Pancreas (tissue), 10 donors: ENCODE measurements at regions not wholly inside any gene's neighbourhood (a gene's known extent, or its start where the extent isn't known, plus 50 kb on each side); places are given as distances from the start of the nearest gene placed in this dataset.

Experiments
- ATAC-seq, 4 donors: fragments of 200-7000 bp; cut with Tn5 transposase; one replicate each; pipeline versions ENCODE4 v1.8.0 to v1.9.1; 2020; ENCODE audit warnings: mild to moderate bottlenecking in 4 of 4, moderate library complexity in 4 of 4
- DNase-seq, 6 donors: peaks; one replicate each; pipeline ENCODE4 v3.0.0-alpha.2; 2020
- FAIRE-seq: peaks from 2 replicates; lab custom pipeline; 2012; peaks lifted over from hg19 to GRCh38; lab: Jason Lieb, UNC
- H3K27ac ChIP-seq, 4 donors: fragments of 200-600 bp; sonication (generic); 1 replicate in 3 of 4; 2 replicates in 1 of 4; pipeline versions ENCODE4 v1.5.0 to v1.8.0; 2020
- H3K27me3 ChIP-seq, 4 donors: fragments of 200-600 bp; one replicate each; pipeline ENCODE4 v1.8.0; 2021
- H3K36me3 ChIP-seq, 3 donors: fragments of 200-600 bp; sonication (generic) in 1 of 3; one replicate each; pipeline versions ENCODE4 v1.5.0 to v1.8.0; 2020 to 2021
- H3K4me1 ChIP-seq, 3 donors: fragments of 200-600 bp; one replicate each; pipeline ENCODE4 v1.8.0; 2021
- H3K4me3 ChIP-seq, 4 donors: fragments of 200-600 bp; sonication (generic) in 2 of 4; one replicate each; pipeline versions ENCODE4 v1.5.0 to v1.8.0; 2020 to 2021
- H3K9me3 ChIP-seq, 4 donors: fragments of 200-600 bp; one replicate each; pipeline ENCODE4 v1.8.0; 2021
- WGBS, 2 donors: extraction: QIAGEN DNeasy Blood & Tissue Kit; methylation state at CpG; one replicate each; pipeline ENCODE4 v1.1.7; 2013; 5-methylcytosine and 5-hydroxymethylcytosine counted together
- intact Hi-C, 3 donors: fragments of 100-400 bp; cut with DNase I; formaldehyde crosslinking; loops; one replicate each; pipeline versions ENCODE4 v1.11.1 to v1.14.2; 2022
- TF ChIP-seq, protein P1 (sequence below), 4 donors: fragments of 200-600 bp; sonication (generic) in 3 of 4; IDR thresholded peaks; one replicate each; pipeline versions ENCODE4 v1.5.0 to v1.8.0; 2021; ENCODE audit warnings: antibody characterized with exemption in 4 of 4
- donor health status: healthy with polysubstance abuse.
- donor health status: DM: no; HTN: no; CAD: no; lungs with moderate emphysema.
- donor health status: DM: no; HTN: no; CAD: no.
- donor health status: control.
- donor health status: control.
- donor health status: Bipolar disorder and iron deficiency.
- donor health status: DM: yes; HTN: yes; CAD: no.
- donor health status: DM: no; HTN: no; CAD: no.
- donor health status: DM: no; HTN: no; CAD: no.
- donor health status: DM: yes; HTN: yes; CAD: no.

DNA sequence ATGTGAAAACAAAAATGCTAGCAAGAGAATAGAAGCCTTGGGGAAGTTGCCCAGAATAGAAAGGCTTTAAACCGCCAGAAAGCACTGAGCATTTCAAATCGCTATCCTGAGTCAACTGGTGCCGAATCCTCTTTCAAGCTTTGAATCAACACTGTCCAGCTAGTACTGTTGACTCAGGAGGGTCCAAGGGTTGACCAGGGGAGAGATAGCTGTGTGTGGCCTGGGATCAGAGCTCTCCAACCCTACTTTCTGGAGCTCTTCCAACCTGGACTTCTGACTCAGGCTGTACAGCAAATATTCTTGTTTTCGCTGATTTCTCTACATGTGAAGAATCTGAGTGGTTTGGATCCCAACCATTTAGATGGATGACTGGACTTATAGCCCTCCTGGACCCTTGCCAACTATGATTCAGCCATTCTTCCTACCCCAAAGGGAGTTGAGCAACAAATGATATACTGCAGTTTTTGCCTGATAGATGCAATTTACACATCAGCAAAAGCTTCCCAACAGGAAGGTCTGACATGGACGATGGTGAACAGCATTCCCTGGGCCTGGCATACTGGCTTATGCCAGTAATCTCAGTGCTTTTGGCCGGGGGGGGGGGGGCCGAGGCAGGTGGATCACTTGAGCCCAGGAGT lies 154.0 kb upstream of the SDK2 start:
- 21 to 25% methylated on average over 7 of the region's 7 CpGs for WGBS, 2 donors
- H3K27ac ChIP-seq, result no peak overlapping the region
- no peaks in the 10 kb centered on the region for H3K4me1 ChIP-seq
- ATAC-seq (peak; percentile 77 to 96 (median 91)), FAIRE-seq (no peak), DNase-seq (peak in 3 of 6 donors; percentile 36 to 57 (median 40))
- H3K4me3 ChIP-seq, result no peak overlapping the region
- H3K36me3 ChIP-seq, result no peaks in the 10 kb centered on the region
- intact Hi-C loops, result no loop called here
- TF ChIP-seq, protein P1, sequence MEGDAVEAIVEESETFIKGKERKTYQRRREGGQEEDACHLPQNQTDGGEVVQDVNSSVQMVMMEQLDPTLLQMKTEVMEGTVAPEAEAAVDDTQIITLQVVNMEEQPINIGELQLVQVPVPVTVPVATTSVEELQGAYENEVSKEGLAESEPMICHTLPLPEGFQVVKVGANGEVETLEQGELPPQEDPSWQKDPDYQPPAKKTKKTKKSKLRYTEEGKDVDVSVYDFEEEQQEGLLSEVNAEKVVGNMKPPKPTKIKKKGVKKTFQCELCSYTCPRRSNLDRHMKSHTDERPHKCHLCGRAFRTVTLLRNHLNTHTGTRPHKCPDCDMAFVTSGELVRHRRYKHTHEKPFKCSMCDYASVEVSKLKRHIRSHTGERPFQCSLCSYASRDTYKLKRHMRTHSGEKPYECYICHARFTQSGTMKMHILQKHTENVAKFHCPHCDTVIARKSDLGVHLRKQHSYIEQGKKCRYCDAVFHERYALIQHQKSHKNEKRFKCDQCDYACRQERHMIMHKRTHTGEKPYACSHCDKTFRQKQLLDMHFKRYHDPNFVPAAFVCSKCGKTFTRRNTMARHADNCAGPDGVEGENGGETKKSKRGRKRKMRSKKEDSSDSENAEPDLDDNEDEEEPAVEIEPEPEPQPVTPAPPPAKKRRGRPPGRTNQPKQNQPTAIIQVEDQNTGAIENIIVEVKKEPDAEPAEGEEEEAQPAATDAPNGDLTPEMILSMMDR (IDR thresholded peaks at IDR 0.05), result no peak
- no peaks in the 10 kb centered on the region for H3K27me3 ChIP-seq
- H3K9me3 ChIP-seq, result no peaks in the 10 kb centered on the region

DNA sequence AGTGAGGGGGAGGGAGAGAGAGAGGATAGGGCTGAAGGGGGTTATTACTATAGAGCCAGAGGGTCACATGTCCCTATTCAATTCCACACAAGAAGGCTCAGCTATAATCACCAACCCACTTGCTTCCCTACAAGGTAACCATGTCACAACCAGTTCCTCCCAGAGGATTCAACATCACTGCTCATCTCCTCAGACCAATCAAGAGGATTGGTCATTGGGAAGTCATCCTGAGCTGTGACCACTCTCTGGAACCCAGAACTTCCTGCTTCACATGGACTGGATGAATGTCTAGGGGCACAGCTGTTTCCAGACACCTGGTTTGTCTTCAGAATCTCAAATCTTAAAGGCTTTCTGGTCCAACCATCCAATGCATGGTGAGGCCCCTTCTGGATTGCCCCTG lies 154.9 kb upstream of the SDK2 start:
- intact Hi-C loops, result no loop called here
- no peak for FAIRE-seq
- no peak overlapping the region for H3K4me3 ChIP-seq
- H3K9me3 ChIP-seq, result no peaks in the 10 kb centered on the region
- TF ChIP-seq, protein P1 (IDR thresholded peaks at IDR 0.05), result no peak
- DNase-seq, result no peak
- H3K27ac ChIP-seq, result no peak overlapping the region
- no peaks in the 10 kb centered on the region for H3K36me3 ChIP-seq
- H3K4me1 ChIP-seq, result no peaks in the 10 kb centered on the region
- H3K27me3 ChIP-seq, result no peaks in the 10 kb centered on the region
- ATAC-seq, result no peak

DNA sequence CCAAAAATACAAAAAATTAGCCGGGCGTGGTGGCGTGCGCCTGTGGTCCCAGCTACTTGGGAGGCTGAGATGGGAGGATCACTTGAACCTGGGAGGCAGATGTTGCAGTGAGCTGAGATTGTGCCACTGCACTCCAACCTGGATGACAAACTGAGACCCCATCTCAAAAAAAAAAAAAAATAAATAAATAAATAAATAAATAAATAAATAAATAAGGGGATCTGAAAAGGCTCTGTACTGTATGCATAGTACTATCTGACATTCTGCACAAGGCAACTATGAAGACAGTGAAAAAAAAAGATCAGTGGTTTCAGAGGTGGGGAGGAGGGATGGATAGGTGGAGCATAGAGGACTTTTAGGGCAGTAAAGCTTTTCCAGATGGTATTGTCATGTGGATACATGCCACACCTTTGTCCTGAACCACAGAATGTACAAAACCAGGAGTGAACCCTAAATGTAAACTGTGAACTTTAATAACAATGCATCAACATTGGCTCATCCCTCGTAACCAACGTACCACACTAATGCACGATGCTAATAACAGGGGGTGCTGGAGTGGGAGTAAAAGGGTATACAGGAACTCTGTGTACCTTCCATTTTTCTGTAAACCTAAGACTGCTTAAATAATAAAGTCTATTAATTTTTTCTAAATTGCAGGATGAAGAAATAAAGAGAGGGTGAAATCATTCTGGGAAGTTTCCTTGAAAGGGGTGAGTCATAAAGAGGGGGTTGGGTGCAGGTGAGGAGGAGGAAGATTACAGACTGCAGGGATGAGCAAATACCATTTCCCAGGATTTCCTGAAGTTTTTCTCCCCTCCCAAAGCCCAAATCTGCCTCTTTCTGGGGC lies 155.8 kb upstream of the SDK2 start:
- H3K27me3 ChIP-seq, result no peaks in the 10 kb centered on the region
- H3K4me1 ChIP-seq, result no peaks in the 10 kb centered on the region
- H3K9me3 ChIP-seq, result no peaks in the 10 kb centered on the region
- no peaks in the 10 kb centered on the region for H3K36me3 ChIP-seq
- DNase-seq (no peak), ATAC-seq (no peak), FAIRE-seq (no peak)
- intact Hi-C loops, result no loop called here
- 88 to 91% methylated on average over 7 of the region's 7 CpGs for WGBS, 2 donors
- H3K27ac ChIP-seq, result no peak overlapping the region
- TF ChIP-seq, protein P1 (IDR thresholded peaks at IDR 0.05), result no peak
- H3K4me3 ChIP-seq, result no peak overlapping the region

DNA sequence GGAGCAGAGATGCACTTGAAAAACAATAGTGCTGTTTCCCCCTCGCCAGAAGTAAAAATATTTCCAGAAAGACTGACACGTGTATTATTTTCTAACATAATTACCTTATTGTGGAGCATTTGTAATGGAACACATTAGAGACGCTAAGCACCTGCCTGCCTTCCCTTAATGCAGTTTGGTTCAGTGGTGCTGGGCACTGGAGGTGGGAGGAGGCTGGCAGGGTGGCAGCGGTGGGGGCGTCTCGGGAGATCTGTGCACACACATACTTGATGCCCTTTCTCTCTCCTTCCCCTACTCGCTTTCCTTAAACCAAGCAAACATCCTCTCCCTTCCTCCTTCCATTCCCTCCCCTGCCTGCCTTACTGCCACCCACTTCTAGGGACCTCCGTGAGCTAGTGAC lies 156.6 kb upstream of the SDK2 start:
- H3K27ac ChIP-seq, result no peak overlapping the region
- 50 to 69% methylated on average over 8 of the region's 8 CpGs for WGBS, 2 donors
- no peaks in the 10 kb centered on the region for H3K4me1 ChIP-seq
- DNase-seq, result no peak
- H3K36me3 ChIP-seq, result no peaks in the 10 kb centered on the region
- no peaks in the 10 kb centered on the region for H3K27me3 ChIP-seq
- no peaks in the 10 kb centered on the region for H3K9me3 ChIP-seq
- intact Hi-C loops, result no loop called here
- TF ChIP-seq, protein P1 (IDR thresholded peaks at IDR 0.05), result no peak
- FAIRE-seq, result no peak
- no peak for ATAC-seq
- H3K4me3 ChIP-seq, result no peak overlapping the region
